Bronchial epithelial cell (primary cell): ENCODE measurements at regions not wholly inside any gene's neighbourhood (a gene's known extent, or its start where the extent isn't known, plus 50 kb on each side); places are given as distances from the start of the nearest gene placed in this dataset.

ENCODE experiments used
- DNase-seq: peaks from one replicate; pipeline ENCODE4 v3.0.0-alpha.2; 2010; ENCODE audit warnings: low read depth
- FAIRE-seq: peaks from 2 replicates; lab custom pipeline; 2011; peaks lifted over from hg19 to GRCh38; lab: Jason Lieb, UNC
- H3K27me3 ChIP-seq: 2 replicates; pipeline ENCODE4 v1.5.1; 2011; ENCODE audit warnings: low read length; ENCODE audit not compliant: control insufficient read depth, insufficient read depth
- H3K36me3 ChIP-seq: 2 replicates; pipeline ENCODE4 v1.5.1; 2011; ENCODE audit warnings: low read length; ENCODE audit not compliant: control insufficient read depth, insufficient read depth
- H3K4me3 ChIP-seq: 2 replicates; pipeline ENCODE4 v1.5.1; 2011; ENCODE audit warnings: mild to moderate bottlenecking, low read depth, low read length, control low read depth
- CTCF ChIP-seq: IDR thresholded peaks from 2 replicates; pipeline ENCODE4 v1.5.1; 2011; ENCODE audit warnings: mild to moderate bottlenecking, moderate library complexity, low read length, control low read depth, inconsistent platforms; ENCODE audit not compliant: insufficient read depth, severe bottlenecking

GRCh38 chr4:146096371-146096770, 79.1 kb upstream of the LSM6 start:
- no peak for FAIRE-seq
- no peak for DNase-seq

GRCh38 chr4:146095860-146096259, 79.7 kb upstream of the LSM6 start:
- DNase-seq (no peak), FAIRE-seq (peak; percentile 28)
- Histone ChIP-seq H3K4me3 (no peak overlapping the region), H3K36me3 (no peaks in the 10 kb centered on the region), H3K27me3 (peaks cover 2% of the 10 kb centered on the region)
- TF ChIP-seq CTCF: no peak

More at GRCh38 chr4:146096371-146096770, 79.1 kb upstream of the LSM6 start:
- Histone ChIP-seq H3K27me3 (peaks cover 2% of the 10 kb centered on the region), H3K4me3 (no peak overlapping the region), H3K36me3 (no peaks in the 10 kb centered on the region)
- no peak for TF ChIP-seq CTCF

GRCh38 chr4:146095091-146095690, 80.3 kb upstream of the LSM6 start:
- DNase-seq (peak; percentile 70), FAIRE-seq (no peak)
- Histone ChIP-seq H3K27me3 (peaks cover 3% of the 10 kb centered on the region), H3K4me3 (no peak overlapping the region), H3K36me3 (no peaks in the 10 kb centered on the region)
- peak; percentile 68 for TF ChIP-seq CTCF

- H3K27me3 ChIP-seq: peaks cover 3% of the 10 kb centered on the region
- no peak for DNase-seq
- TF ChIP-seq CTCF: no peak
- H3K36me3 ChIP-seq: no peaks in the 10 kb centered on the region
- no peak for FAIRE-seq
- no peak overlapping the region for H3K4me3 ChIP-seq
These were observed 86.8 kb upstream of the LSM6 start for GRCh38 chr4:146088690-146089089.

GRCh38 chr4:146087856-146088255, 87.7 kb upstream of the LSM6 start:
- peaks cover 2% of the 10 kb centered on the region for H3K27me3 ChIP-seq
- peak; percentile 60 for FAIRE-seq
- TF ChIP-seq CTCF: no peak

GRCh38 chr4:146076081-146076480, 99.4 kb upstream of the LSM6 start:
- Histone ChIP-seq H3K27me3 (no peaks in the 10 kb centered on the region), H3K4me3 (no peak overlapping the region), H3K36me3 (no peaks in the 10 kb centered on the region)
- no peak for DNase-seq
- FAIRE-seq: no peak
- no peak for TF ChIP-seq CTCF

More at GRCh38 chr4:146087856-146088255, 87.7 kb upstream of the LSM6 start:
- no peaks in the 10 kb centered on the region for H3K36me3 ChIP-seq
- DNase-seq: no peak
- H3K4me3 ChIP-seq: no peak overlapping the region
